CD4-positive, alpha-beta memory T cell (primary cell): ENCODE measurements at regions not wholly inside any gene's neighbourhood (a gene's known extent, or its start where the extent isn't known, plus 50 kb on each side); places are given as distances from the start of the nearest gene placed in this dataset.

Experiments used
- CTCF ChIA-PET: fragments of 350-600 bp; sonication (Branson Sonifier 250); formaldehyde crosslinking; loops from one replicate; lab custom pipeline; 2021; ENCODE audit warnings: inconsistent platforms; ENCODE audit not compliant: partially characterized antibody; lab: Charles Lee
- POLR2A ChIA-PET: fragments of 350-600 bp; sonication (Branson Sonifier 250); formaldehyde crosslinking; loops from one replicate; lab custom pipeline; 2021; ENCODE audit not compliant: partially characterized antibody; lab: Charles Lee
- DNase-seq, 5 donors: peaks; one replicate each; pipeline versions ENCODE4 v3.0.0 to v3.0.0-alpha.2; 2020 to 2022; ENCODE audit warnings: mixed read lengths in 1 of 5
- H3K27ac ChIP-seq: one replicate; pipeline ENCODE4 v1.7.0; 2013; ENCODE audit warnings: low read depth, low read length
- H3K27me3 ChIP-seq: 2 replicates; pipeline ENCODE4 v1.7.0; 2013; ENCODE audit warnings: mild to moderate bottlenecking, low read length, moderate library complexity; ENCODE audit not compliant: insufficient read depth
- H3K36me3 ChIP-seq: 2 replicates; pipeline ENCODE4 v1.7.0; 2013; ENCODE audit warnings: mild to moderate bottlenecking, low read length, moderate library complexity; ENCODE audit not compliant: insufficient read depth
- H3K4me1 ChIP-seq: 2 replicates; pipeline ENCODE4 v1.7.0; 2013; ENCODE audit warnings: mild to moderate bottlenecking, low read length, moderate library complexity; ENCODE audit not compliant: insufficient read depth
- H3K4me3 ChIP-seq, 2 donors: one replicate each; pipeline ENCODE4 v1.7.0; 2013; ENCODE audit warnings: low read length in 2 of 2, mild to moderate bottlenecking in 1 of 2
- H3K9me3 ChIP-seq, 2 donors: one replicate each; pipeline ENCODE4 v1.7.0; 2013; ENCODE audit warnings: low read length in 2 of 2, control low read depth in 1 of 2; ENCODE audit not compliant: control insufficient read depth in 1 of 2
- H3K27ac Mint-ChIP-seq, 7 donors: one replicate each; pipeline ENCODE4 v1.8.0; 2020 to 2021; ENCODE audit warnings: mixed read lengths in 7 of 7, mild to moderate bottlenecking in 6 of 7, inconsistent platforms in 3 of 7, moderate library complexity in 3 of 7
- H3K27me3 Mint-ChIP-seq, 2 donors: one replicate each; pipeline ENCODE4 v1.8.0; 2020 to 2021; ENCODE audit warnings: mixed read lengths in 2 of 2
- H3K36me3 Mint-ChIP-seq, 2 donors: one replicate each; pipeline ENCODE4 v1.8.0; 2020 to 2021; ENCODE audit warnings: mixed read lengths in 2 of 2, inconsistent platforms in 1 of 2, mild to moderate bottlenecking in 1 of 2
- H3K4me1 Mint-ChIP-seq, 4 donors: one replicate each; pipeline ENCODE4 v1.8.0; 2020 to 2021; ENCODE audit warnings: mixed read lengths in 4 of 4, mild to moderate bottlenecking in 1 of 4
- H3K4me3 Mint-ChIP-seq, 8 donors: one replicate each; pipeline ENCODE4 v1.8.0; 2020 to 2021; ENCODE audit warnings: mixed read lengths in 8 of 8, mild to moderate bottlenecking in 7 of 8, moderate library complexity in 6 of 8, inconsistent platforms in 3 of 8
- H3K9me3 Mint-ChIP-seq, 8 donors: one replicate each; pipeline ENCODE4 v1.8.0; 2020 to 2021; ENCODE audit warnings: mixed read lengths in 8 of 8, mild to moderate bottlenecking in 5 of 8, inconsistent platforms in 3 of 8, moderate library complexity in 1 of 8
- intact Hi-C: fragments of 100-400 bp; cut with micrococcal nuclease; formaldehyde crosslinking; loops from one replicate; pipeline ENCODE4 v1.15.1; 2023

DNA sequence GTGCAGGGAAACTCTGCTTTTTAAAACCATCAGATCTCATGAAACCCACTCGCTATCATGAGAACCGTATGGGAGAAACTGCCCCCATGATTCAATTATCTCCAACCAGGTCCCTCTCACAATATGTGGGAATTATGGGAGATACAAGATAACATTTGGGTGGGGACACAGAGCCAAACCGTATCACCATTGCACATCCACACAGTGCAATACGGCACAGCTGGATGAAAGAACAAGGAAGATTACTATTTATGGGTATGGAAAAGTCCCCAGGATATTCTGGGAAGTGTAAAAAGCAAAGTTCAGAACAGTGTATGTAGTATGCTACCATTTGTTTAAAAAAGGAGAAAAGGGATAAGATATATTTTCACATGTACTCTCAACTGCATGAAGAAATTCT lies 290.1 kb downstream of the PIK3C3 start:
- ChIA-PET POLR2A (no interaction called here), CTCF (no interaction called here)
- Histone ChIP-seq H3K27ac (no peak overlapping the region), H3K27me3 (no peaks in the 10 kb centered on the region), H3K9me3 (no peaks in the 10 kb centered on the region), H3K4me3 (no peak overlapping the region), H3K36me3 (no peaks in the 10 kb centered on the region), H3K4me1 (no peaks in the 10 kb centered on the region)
- Mint-ChIP-seq H3K27me3 (no peaks in the 10 kb centered on the region), H3K4me1 (no peaks in the 10 kb centered on the region), H3K4me3 (no peak overlapping the region), H3K9me3 (peaks cover 0 to 2% (median 0%) of the 10 kb centered on the region in 8 donors), H3K27ac (no peak overlapping the region), H3K36me3 (peaks cover 0 to 3% of the 10 kb centered on the region in 2 donors)
- DNase-seq = no peak
- intact Hi-C loops = no loop called here

DNA sequence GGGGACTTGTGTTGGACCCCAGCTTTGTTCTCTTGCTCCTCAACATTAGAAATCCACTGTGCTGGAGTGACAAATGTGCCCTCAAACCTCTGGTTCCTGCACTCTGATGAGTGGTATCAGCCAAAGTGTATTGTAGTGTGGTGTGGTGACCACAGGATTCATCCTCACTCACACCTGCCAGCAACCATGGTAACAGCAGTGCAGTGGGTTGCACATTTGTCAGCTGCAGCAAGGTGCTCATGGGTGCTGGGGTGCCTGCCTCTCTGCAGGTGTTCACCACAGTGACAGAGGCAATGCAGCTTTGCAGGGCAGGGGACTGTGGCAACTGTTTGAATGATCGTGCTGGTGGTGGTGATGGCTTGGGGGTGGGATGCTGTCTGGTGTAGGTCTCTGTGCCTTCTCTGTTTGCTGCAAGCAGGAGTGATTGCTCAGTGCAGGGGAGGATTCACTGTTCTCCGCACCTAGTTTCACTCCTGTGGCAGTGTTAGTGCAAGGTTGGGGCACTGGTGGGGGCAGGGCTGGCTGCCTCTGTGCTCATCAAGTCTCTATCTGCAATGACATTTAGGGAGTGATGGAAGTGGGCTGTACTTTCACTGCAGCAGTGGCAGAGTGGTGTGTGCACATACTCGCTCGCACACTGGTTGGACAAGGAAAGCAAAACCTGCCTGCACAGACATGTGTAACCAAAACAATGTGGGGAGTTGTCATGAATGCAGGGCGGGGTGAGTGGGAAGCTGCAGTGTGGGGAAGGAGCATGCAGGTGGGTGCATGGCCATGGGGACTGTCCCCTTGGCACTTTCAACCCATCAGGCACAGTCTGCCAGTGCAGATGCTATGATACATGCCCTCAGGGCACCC lies 301.1 kb downstream of the PIK3C3 start:
- ChIA-PET POLR2A (no interaction called here), CTCF (no interaction called here)
- Histone ChIP-seq H3K27ac (no peak overlapping the region), H3K4me3 (no peak overlapping the region), H3K9me3 (no peaks in the 10 kb centered on the region), H3K36me3 (no peaks in the 10 kb centered on the region), H3K4me1 (no peaks in the 10 kb centered on the region), H3K27me3 (no peaks in the 10 kb centered on the region)
- no peak for DNase-seq
- Mint-ChIP-seq H3K9me3 (peaks cover 0 to 7% (median 2%) of the 10 kb centered on the region in 8 donors), H3K27ac (no peak overlapping the region), H3K27me3 (peaks cover 0 to 3% of the 10 kb centered on the region in 2 donors), H3K36me3 (no peaks in the 10 kb centered on the region), H3K4me1 (no peaks in the 10 kb centered on the region), H3K4me3 (no peak overlapping the region)
- intact Hi-C loops = no loop called here

- POLR2A ChIA-PET = no interaction called here
- peaks cover 0 to 7% (median 0%) of the 10 kb centered on the region in 8 donors for H3K9me3 Mint-ChIP-seq
- no peak for DNase-seq
Measured at GRCh38 chr18:42258301-42258965, 303.4 kb downstream of the PIK3C3 start.

GRCh38 chr18:42261731-42262130 lies 306.7 kb downstream of the PIK3C3 start:
- POLR2A ChIA-PET = no interaction called here
- intact Hi-C loops = no loop called here
- DNase-seq = no peak

More at GRCh38 chr18:42258301-42258965, 303.4 kb downstream of the PIK3C3 start:
- no peak overlapping the region for H3K27ac ChIP-seq
- Mint-ChIP-seq H3K4me3 (no peak overlapping the region), H3K27me3 (peaks cover 0 to 3% of the 10 kb centered on the region in 2 donors), H3K27ac (no peak overlapping the region), H3K4me1 (no peaks in the 10 kb centered on the region), H3K36me3 (no peaks in the 10 kb centered on the region)
- no peaks in the 10 kb centered on the region for H3K9me3 ChIP-seq
- CTCF ChIA-PET = no interaction called here
- intact Hi-C loops = no loop called here
- H3K4me3 ChIP-seq = no peak overlapping the region
- no peaks in the 10 kb centered on the region for H3K4me1 ChIP-seq
- no peaks in the 10 kb centered on the region for H3K27me3 ChIP-seq
- H3K36me3 ChIP-seq = no peaks in the 10 kb centered on the region

DNA sequence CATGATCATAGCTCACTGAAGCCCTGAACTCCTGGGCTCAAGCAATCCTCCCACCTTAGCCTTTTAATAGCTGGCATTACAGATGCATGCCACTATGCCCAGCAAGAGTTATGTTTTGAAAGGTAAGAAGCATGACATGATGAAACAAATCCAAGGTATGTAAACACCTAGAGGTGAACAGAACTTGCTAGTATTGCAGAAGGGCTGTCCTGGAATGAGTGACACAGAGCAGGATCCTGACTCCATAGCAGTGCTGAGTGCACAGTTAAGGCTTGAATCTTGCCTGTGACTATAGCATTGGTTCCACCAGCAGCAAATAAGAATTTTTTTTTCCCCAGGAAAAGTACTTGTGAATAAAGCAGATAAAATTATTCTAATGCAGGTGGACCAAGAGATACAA lies 309.5 kb downstream of the PIK3C3 start:
- H3K4me1 ChIP-seq = no peaks in the 10 kb centered on the region
- ChIA-PET CTCF (no interaction called here), POLR2A (no interaction called here)
- Mint-ChIP-seq H3K27ac (no peak overlapping the region), H3K4me3 (no peak overlapping the region), H3K36me3 (no peaks in the 10 kb centered on the region), H3K4me1 (no peaks in the 10 kb centered on the region), H3K9me3 (peaks cover 0 to 3% (median 0%) of the 10 kb centered on the region in 8 donors), H3K27me3 (no peaks in the 10 kb centered on the region)
- H3K36me3 ChIP-seq = no peaks in the 10 kb centered on the region
- DNase-seq = no peak
- no peak overlapping the region for H3K27ac ChIP-seq
- H3K27me3 ChIP-seq = no peaks in the 10 kb centered on the region
- no peaks in the 10 kb centered on the region for H3K9me3 ChIP-seq
- intact Hi-C loops = no loop called here
- no peak overlapping the region for H3K4me3 ChIP-seq

More at GRCh38 chr18:42261731-42262130, 306.7 kb downstream of the PIK3C3 start:
- Histone ChIP-seq H3K9me3 (no peaks in the 10 kb centered on the region), H3K36me3 (no peaks in the 10 kb centered on the region), H3K27ac (no peak overlapping the region), H3K4me1 (no peaks in the 10 kb centered on the region), H3K27me3 (no peaks in the 10 kb centered on the region), H3K4me3 (no peak overlapping the region)
- H3K4me3 Mint-ChIP-seq = no peak overlapping the region
- H3K36me3 Mint-ChIP-seq = no peaks in the 10 kb centered on the region
- no peak overlapping the region for H3K27ac Mint-ChIP-seq
- peaks cover 0 to 9% (median 0%) of the 10 kb centered on the region in 8 donors for H3K9me3 Mint-ChIP-seq
- H3K4me1 Mint-ChIP-seq = no peaks in the 10 kb centered on the region
- CTCF ChIA-PET = no interaction called here
- no peaks in the 10 kb centered on the region for H3K27me3 Mint-ChIP-seq

GRCh38 chr18:42268186-42268725 lies 313.2 kb downstream of the PIK3C3 start:
- Mint-ChIP-seq H3K4me1 (no peaks in the 10 kb centered on the region), H3K36me3 (no peaks in the 10 kb centered on the region), H3K9me3 (peaks cover 0 to 7% (median 0%) of the 10 kb centered on the region in 8 donors), H3K27ac (no peak overlapping the region), H3K4me3 (no peak overlapping the region), H3K27me3 (no peaks in the 10 kb centered on the region)
- intact Hi-C loops = no loop called here
- CTCF ChIA-PET = no interaction called here
- H3K36me3 ChIP-seq = no peaks in the 10 kb centered on the region
- H3K27me3 ChIP-seq = no peaks in the 10 kb centered on the region
- no peak overlapping the region for H3K4me3 ChIP-seq
- H3K9me3 ChIP-seq = no peaks in the 10 kb centered on the region
- no peak for DNase-seq
- POLR2A ChIA-PET = no interaction called here
- no peaks in the 10 kb centered on the region for H3K4me1 ChIP-seq
- no peak overlapping the region for H3K27ac ChIP-seq

GRCh38 chr18:42268798-42269197 lies 313.8 kb downstream of the PIK3C3 start:
- intact Hi-C loops = no loop called here
- no peaks in the 10 kb centered on the region for H3K27me3 Mint-ChIP-seq
- H3K4me1 ChIP-seq = no peaks in the 10 kb centered on the region
- no peaks in the 10 kb centered on the region for H3K36me3 Mint-ChIP-seq
- H3K27ac Mint-ChIP-seq = no peak overlapping the region
- H3K9me3 ChIP-seq = no peaks in the 10 kb centered on the region
- H3K36me3 ChIP-seq = no peaks in the 10 kb centered on the region
- H3K9me3 Mint-ChIP-seq = peaks cover 0 to 7% (median 0%) of the 10 kb centered on the region in 8 donors
- H3K27ac ChIP-seq = no peak overlapping the region
- H3K27me3 ChIP-seq = no peaks in the 10 kb centered on the region
- CTCF ChIA-PET = no interaction called here
- POLR2A ChIA-PET = no interaction called here
- no peaks in the 10 kb centered on the region for H3K4me1 Mint-ChIP-seq
- H3K4me3 ChIP-seq = no peak overlapping the region
- no peak overlapping the region for H3K4me3 Mint-ChIP-seq
- DNase-seq = no peak
